GM23248 (cell line): ENCODE measurements at regions not wholly inside any gene's neighbourhood (a gene's known extent, or its start where the extent isn't known, plus 50 kb on each side); places are given as distances from the start of the nearest gene placed in this dataset.

Experiments used
- EZH2 ChIP-seq: fragments of 200-600 bp; sonication (generic); IDR thresholded peaks from 2 replicates; pipeline ENCODE4 v1.6.1; 2018; ENCODE audit warnings: antibody characterized with exemption, mild to moderate bottlenecking; ENCODE audit not compliant: insufficient read depth, poor library complexity, severe bottlenecking
- EZH2phosphoT487 ChIP-seq: fragments of 200-600 bp; sonication (generic); IDR thresholded peaks from 2 replicates; pipeline ENCODE4 v1.6.1; 2018; ENCODE audit warnings: antibody characterized with exemption, moderate library complexity, mild to moderate bottlenecking, low read depth; ENCODE audit not compliant: insufficient read depth

- TF ChIP-seq EZH2 = no peak
- no peak for TF ChIP-seq EZH2phosphoT487
Measured at GRCh38 chr6:51261691-51262090, 443.0 kb downstream of the TFAP2B start.
